ENCODE measurements at regions not wholly inside any gene's neighbourhood (a gene's known extent, or its start where the extent isn't known, plus 50 kb on each side); places are given as distances from the start of the nearest gene placed in this dataset.

- no peak for TF ChIP-seq STAT1 (conservative IDR thresholded peaks at IDR 0.05)
These were observed 246.9 kb downstream of the VGLL3 start (continued) for GRCh38 chr3:86744051-86744450.

- BruUV-seq (replicated peaks): no TSS peak
- ChIA-PET RAD21 (ENCODE audit: unreplicated experiment) (no interaction called here), CTCF (no interaction called here), SMC1A (ENCODE audit: uncharacterized antibody, unreplicated experiment) (no interaction called here), POLR2A (no interaction called here)
- no peaks in the 10 kb centered on the region for H3K79me2 ChIP-seq (ENCODE audit: control insufficient read depth, insufficient read depth, low read length)
- FAIRE-seq (no peak), ATAC-seq (no peak), DNase-seq (ENCODE audit: low read depth, low spot score) (no peak)
- H3K36me3 ChIP-seq (ENCODE audit: control insufficient read depth in 2 of 2, insufficient read depth in 2 of 2, low read length in 1 of 2): no peaks in the 10 kb centered on the region
- intact Hi-C loops (cut with micrococcal nuclease; ENCODE audit: unreplicated experiment) (no loop called here), in situ Hi-C loops (cut with MboI) (no loop called here)
- H3K27ac ChIP-seq (ENCODE audit: control insufficient read depth, insufficient read depth): no peak overlapping the region
- H2AFZ ChIP-seq (ENCODE audit: control insufficient read depth, low read depth, low read length): no peak overlapping the region
- no peak overlapping the region for H3K9ac ChIP-seq (ENCODE audit: control insufficient read depth, insufficient read depth, low read length)
- no peak overlapping the region for H3K4me3 ChIP-seq
- no peak overlapping the region for H3K4me2 ChIP-seq (ENCODE audit: control insufficient read depth, insufficient read depth)
- TF ChIP-seq SP1 (IDR thresholded peaks at IDR 0.05; ENCODE audit: low read depth, low read length): no peak
- no peak for TF ChIP-seq RAD51 (IDR thresholded peaks at IDR 0.05)
- TF ChIP-seq SMAD5 (IDR thresholded peaks at IDR 0.05; ENCODE audit: low read depth): no peak
- TF ChIP-seq MXI1 (IDR thresholded peaks at IDR 0.05; ENCODE audit: low read depth, low read length): no peak
- TF ChIP-seq MEF2A (IDR thresholded peaks at IDR 0.05; ENCODE audit: insufficient read depth, low read depth, low read length): no peak
- no peak for TF ChIP-seq TAF1 (IDR thresholded peaks at IDR 0.05; ENCODE audit: borderline replicate concordance, low read depth, low read length)
- TF ChIP-seq ZBTB40 (IDR thresholded peaks at IDR 0.05; ENCODE audit: borderline replicate concordance): no peak
- no peak for TF ChIP-seq TCF7 (IDR thresholded peaks at IDR 0.05; ENCODE audit: borderline replicate concordance)
- no peak for TF ChIP-seq SUZ12 (IDR thresholded peaks at IDR 0.05; ENCODE audit: unreplicated experiment)
- TF ChIP-seq BHLHE40 (IDR thresholded peaks at IDR 0.05; ENCODE audit: borderline replicate concordance in 1 of 2, low read depth in 2 of 2, low read length in 1 of 2): no peak
- TF ChIP-seq CEBPZ (IDR thresholded peaks at IDR 0.05; ENCODE audit: low read depth, low read length): no peak
- no peak for TF ChIP-seq MTA2 (IDR thresholded peaks at IDR 0.05; ENCODE audit: low read depth)
- no peak for TF ChIP-seq MYB (IDR thresholded peaks at IDR 0.05; ENCODE audit: borderline replicate concordance, low read depth, low read length)
- no peak for TF ChIP-seq CBFB (IDR thresholded peaks at IDR 0.05; ENCODE audit: low read depth)
- no peaks in the 10 kb centered on the region for H4K20me1 ChIP-seq (ENCODE audit: control insufficient read depth, insufficient read depth)
- WGBS (ENCODE audit: insufficient coverage, insufficient replicate concordance, low lambda C conversion rate, missing lambda C conversion rate): 0% methylated on average over 1 of the region's 1 CpG
- H3K9me3 ChIP-seq (replicated peaks; ENCODE audit: control insufficient read depth, insufficient read depth, low read length): no peaks in the 10 kb centered on the region
- no peaks in the 10 kb centered on the region for H3K4me1 ChIP-seq (ENCODE audit: control insufficient read depth, insufficient read depth, low read length)
- H3K27me3 ChIP-seq (replicated peaks in 1 of 2; ENCODE audit: control insufficient read depth in 2 of 2, insufficient read depth in 2 of 2, low read length in 1 of 2): no peaks in the 10 kb centered on the region
These were observed 247.7 kb downstream of the VGLL3 start for GRCh38 chr3:86743233-86743632.
